H1 (cell line): ENCODE measurements at regions not wholly inside any gene's neighbourhood (a gene's known extent, or its start where the extent isn't known, plus 50 kb on each side); places are given as distances from the start of the nearest gene placed in this dataset.
A peak's percentile ranks its signal among the peaks of the same experiment; 100 is the strongest.

ENCODE experiments used
- CTCF ChIA-PET: fragments of 300-600 bp; sonication (Branson Sonifier 250); formaldehyde crosslinking; loops from one replicate; lab custom pipeline; 2021; ENCODE audit not compliant: partially characterized antibody; lab: Charles Lee
- POLR2A ChIA-PET: fragments of 300-600 bp; sonication (Branson Sonifier 250); formaldehyde crosslinking; loops from one replicate; lab custom pipeline; 2021; ENCODE audit warnings: inconsistent platforms; ENCODE audit not compliant: partially characterized antibody; lab: Charles Lee
- DNase-seq, 2 experiments: peaks; one replicate each; pipeline versions ENCODE4 v3.0.0 to v3.0.0-alpha.2; 2010 to 2022; ENCODE audit warnings: low spot score in 2 of 2, low read depth in 1 of 2, mixed read lengths in 1 of 2
- FAIRE-seq: peaks from 2 replicates; lab custom pipeline; 2011; peaks lifted over from hg19 to GRCh38; lab: Jason Lieb, UNC
- H2AFZ ChIP-seq: 2 replicates; pipeline ENCODE4 v1.8.1; 2012; ENCODE audit warnings: low read length, inconsistent platforms
- H2AK5ac ChIP-seq: 2 replicates; pipeline ENCODE4 v1.6.1; 2013; ENCODE audit warnings: low read depth, low read length
- H2BK120ac ChIP-seq: replicated peaks from 2 replicates; pipeline ENCODE3; 2013; ENCODE audit warnings: low read depth, low read length, inconsistent platforms
- H2BK12ac ChIP-seq: 2 replicates; pipeline ENCODE4 v1.6.1; 2013; ENCODE audit warnings: low read depth, low read length
- H2BK15ac ChIP-seq: 2 replicates; pipeline ENCODE4 v1.6.1; 2013; ENCODE audit warnings: low read length
- H2BK20ac ChIP-seq: 2 replicates; pipeline ENCODE4 v1.6.1; 2013; ENCODE audit warnings: low read length
- H2BK5ac ChIP-seq: 2 replicates; pipeline ENCODE4 v1.6.1; 2013; ENCODE audit warnings: low read depth, low read length
- H3K14ac ChIP-seq: 2 replicates; pipeline ENCODE4 v1.6.1; 2013; ENCODE audit warnings: inconsistent platforms; ENCODE audit not compliant: insufficient read length
- H3K18ac ChIP-seq: 2 replicates; pipeline ENCODE4 v1.6.1; 2013; ENCODE audit warnings: low read length; ENCODE audit errors: extremely low read depth
- H3K23ac ChIP-seq: 2 replicates; pipeline ENCODE4 v1.6.1; 2013; ENCODE audit warnings: inconsistent platforms; ENCODE audit not compliant: insufficient read length
- H3K23me2 ChIP-seq: 2 replicates; pipeline ENCODE4 v1.6.1; 2013; ENCODE audit warnings: low read depth, low read length
- H3K27ac ChIP-seq: 2 replicates; pipeline ENCODE4 v1.6.1; 2011; ENCODE audit warnings: low read depth, low read length, inconsistent platforms
- H3K27me3 ChIP-seq, 4 experiments: replicated peaks in 1 of 4; 1 replicate in 1 of 4; 2 replicates in 3 of 4; pipeline versions ENCODE4 v1.6.1 to v1.8.1; 2011 to 2013; ENCODE audit warnings: low read length in 3 of 4, mild to moderate bottlenecking in 3 of 4, inconsistent platforms in 2 of 4, mixed read lengths in 2 of 4, moderate library complexity in 1 of 4; ENCODE audit not compliant: control insufficient read depth in 3 of 4, insufficient read depth in 3 of 4; ENCODE audit errors: extremely low read depth in 1 of 4
- H3K36me3 ChIP-seq, 4 experiments: 2 replicates each; pipeline versions ENCODE4 v1.6.1 to v1.8.1; 2011 to 2013; ENCODE audit warnings: mild to moderate bottlenecking in 4 of 4, low read length in 3 of 4, moderate library complexity in 2 of 4, control low read depth in 1 of 4, inconsistent platforms in 1 of 4; ENCODE audit not compliant: insufficient read depth in 4 of 4, control insufficient read depth in 2 of 4
- H3K4ac ChIP-seq: replicated peaks from 2 replicates; pipeline ENCODE3; 2013; ENCODE audit warnings: low read length, low read depth, mixed read lengths, inconsistent platforms; ENCODE audit not compliant: insufficient read length
- H3K4me1 ChIP-seq, 4 experiments: replicated peaks in 1 of 4; 1 replicate in 1 of 4; 2 replicates in 3 of 4; pipeline versions ENCODE4 v1.6.1 to v1.8.1; 2011 to 2013; ENCODE audit warnings: low read length in 3 of 4, inconsistent platforms in 2 of 4, mixed read lengths in 1 of 4; ENCODE audit not compliant: insufficient read depth in 4 of 4, control insufficient read depth in 3 of 4
- H3K4me2 ChIP-seq, 2 experiments: 2 replicates each; pipeline versions ENCODE4 v1.6.1 to v1.8.1; 2011 to 2013; ENCODE audit warnings: low read depth in 2 of 2, low read length in 2 of 2, control low read depth in 1 of 2, inconsistent platforms in 1 of 2, mild to moderate bottlenecking in 1 of 2; ENCODE audit not compliant: insufficient read depth in 1 of 2
- H3K4me3 ChIP-seq, 4 experiments: fragments of 200-600, 300-600 bp in 1 of 4; sonication (generic), shearing (Covaris generic), sonication (Bioruptor Twin) in 1 of 4; 2 replicates each; pipeline versions ENCODE4 v1.5.1 to v1.8.1; 2011 to 2016; ENCODE audit warnings: low read length in 4 of 4, low read depth in 3 of 4, control low read depth in 2 of 4, inconsistent platforms in 2 of 4, mild to moderate bottlenecking in 2 of 4, mixed read lengths in 1 of 4, moderate library complexity in 1 of 4; ENCODE audit not compliant: insufficient read depth in 2 of 4; ENCODE audit errors: extremely low read depth in 1 of 4
- H3K56ac ChIP-seq: replicated peaks from 2 replicates; pipeline ENCODE3; 2013; ENCODE audit warnings: low read depth, mild to moderate bottlenecking, mixed read lengths, low read length, inconsistent platforms; ENCODE audit not compliant: insufficient read length
- H3K79me1 ChIP-seq: 2 replicates; pipeline ENCODE4 v1.6.1; 2013; ENCODE audit warnings: low read depth, low read length, control low read depth
- H3K79me2 ChIP-seq, 2 experiments: 2 replicates each; pipeline versions ENCODE4 v1.6.1 to v1.8.1; 2012 to 2013; ENCODE audit warnings: low read length in 2 of 2, mild to moderate bottlenecking in 2 of 2, inconsistent platforms in 1 of 2; ENCODE audit not compliant: insufficient read depth in 2 of 2, control insufficient read depth in 1 of 2
- H3K9ac ChIP-seq, 4 experiments: replicated peaks in 1 of 4; 1 replicate in 1 of 4; 2 replicates in 3 of 4; pipeline versions ENCODE4 v1.6.1 to v1.8.1; 2011 to 2013; ENCODE audit warnings: low read depth in 3 of 4, low read length in 3 of 4, control low read depth in 2 of 4, mild to moderate bottlenecking in 2 of 4, moderate library complexity in 2 of 4, inconsistent platforms in 1 of 4; ENCODE audit errors: extremely low read depth in 1 of 4
- H3K9me3 ChIP-seq, 2 experiments: 2 replicates each; pipeline versions ENCODE4 v1.6.1 to v1.8.1; 2012 to 2013; ENCODE audit warnings: mild to moderate bottlenecking in 2 of 2, moderate library complexity in 2 of 2, control low read depth in 1 of 2, inconsistent platforms in 1 of 2, low read depth in 1 of 2, low read length in 1 of 2, mixed read lengths in 1 of 2; ENCODE audit not compliant: insufficient read depth in 2 of 2
- H4K20me1 ChIP-seq, 2 experiments: replicated peaks in 1 of 2; 2 replicates each; pipeline versions ENCODE3 to v1.8.1; 2011 to 2013; ENCODE audit warnings: inconsistent platforms in 2 of 2, low read length in 2 of 2, mild to moderate bottlenecking in 1 of 2; ENCODE audit not compliant: insufficient read depth in 2 of 2, control insufficient read depth in 1 of 2
- H4K5ac ChIP-seq: 2 replicates; pipeline ENCODE4 v1.6.1; 2013; ENCODE audit warnings: low read length, low read depth, mixed read lengths, inconsistent platforms; ENCODE audit not compliant: insufficient read length
- H4K8ac ChIP-seq: 2 replicates; pipeline ENCODE4 v1.8.0; 2013; ENCODE audit warnings: mild to moderate bottlenecking, moderate library complexity, low read length, inconsistent platforms; ENCODE audit not compliant: insufficient read depth; ENCODE audit errors: extremely low read depth
- H4K91ac ChIP-seq: replicated peaks from 2 replicates; pipeline ENCODE3; 2013; ENCODE audit warnings: low read length, mixed read lengths, inconsistent platforms; ENCODE audit not compliant: insufficient read length
- BCL11A ChIP-seq, 2 experiments: IDR thresholded peaks; one replicate each; pipeline ENCODE4 v1.6.1; 2011; ENCODE audit warnings: low read depth in 2 of 2, low read length in 2 of 2, mild to moderate bottlenecking in 2 of 2
- EZH2 ChIP-seq: fragments of 200-600 bp; sonication (generic); IDR thresholded peaks from 2 replicates; pipeline ENCODE4 v1.7.1; 2012; ENCODE audit warnings: low read depth, mild to moderate bottlenecking, moderate library complexity, low read length, inconsistent platforms; ENCODE audit not compliant: severe bottlenecking
- NRF1 ChIP-seq: IDR thresholded peaks from 2 replicates; pipeline ENCODE4 v1.6.1; 2011; ENCODE audit warnings: mild to moderate bottlenecking, low read depth, low read length, improper control_type of control experiment
- SAP30 ChIP-seq: fragments of 300-600 bp; sonication (generic); IDR thresholded peaks from 2 replicates; pipeline ENCODE4 v1.7.1; 2012; ENCODE audit warnings: low read length, moderate library complexity, mild to moderate bottlenecking, inconsistent platforms; ENCODE audit not compliant: insufficient read depth, insufficient replicate concordance
- SUZ12 ChIP-seq: fragments of 200-600 bp; sonication (generic); IDR thresholded peaks from 2 replicates; pipeline ENCODE4 v1.6.1; 2012; ENCODE audit warnings: mild to moderate bottlenecking, inconsistent platforms, low read length, moderate library complexity, mixed read lengths
- WGBS, 2 experiments: shearing (Covaris generic) in 1 of 2; methylation state at CpG; one replicate each; pipeline versions ENCODE4 v1.1.6 to v1.1.7; 2013 to 2015; ENCODE audit warnings: low lambda C conversion rate in 2 of 2, mixed read lengths in 2 of 2, inconsistent platforms in 1 of 2, low coverage in 1 of 2, missing lambda C conversion rate in 1 of 2; ENCODE audit not compliant: insufficient replicate concordance in 2 of 2, insufficient coverage in 1 of 2, insufficient read length in 1 of 2; ENCODE audit errors: extremely low coverage in 1 of 2, missing lambda C conversion rate in 1 of 2; 5-methylcytosine and 5-hydroxymethylcytosine counted together
- TF ChIP-seq, protein P1 (sequence below): IDR thresholded peaks from 2 replicates; pipeline ENCODE4 v1.6.1; 2012; ENCODE audit warnings: inconsistent platforms

DNA sequence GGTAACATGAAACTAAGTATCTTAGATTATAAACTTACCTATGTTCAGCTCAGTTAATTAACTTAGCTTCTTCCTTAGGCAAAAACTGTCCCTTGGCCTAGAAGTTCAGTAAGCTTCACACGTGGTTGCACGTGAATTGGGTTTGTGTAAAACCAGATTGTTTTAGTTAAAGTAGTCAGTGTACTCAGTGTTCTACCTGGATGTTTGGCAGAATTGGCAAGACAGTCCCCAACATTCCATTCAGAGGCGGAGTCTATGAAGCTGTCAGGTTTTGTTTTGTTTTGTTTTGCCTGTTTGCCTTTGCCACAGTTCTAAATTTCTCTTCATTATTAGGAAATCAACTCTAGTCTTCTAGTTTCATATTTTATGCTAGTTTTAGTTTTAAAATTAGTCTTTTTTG is 105.3 kb upstream of the ZEB2 start:
- no peak overlapping the region for H2BK12ac ChIP-seq
- no peak overlapping the region for H3K4me3 ChIP-seq
- H2AK5ac ChIP-seq, result no peak overlapping the region
- H2BK120ac ChIP-seq, result no peak overlapping the region
- no peak overlapping the region for H2BK5ac ChIP-seq
- H2AFZ ChIP-seq, result no peak overlapping the region
- no peak overlapping the region for H3K18ac ChIP-seq
- H3K9ac ChIP-seq, result no peak overlapping the region
- H4K8ac ChIP-seq, result no peak overlapping the region
- H3K79me2 ChIP-seq, result no peaks in the 10 kb centered on the region
- no peak overlapping the region for H2BK15ac ChIP-seq
- TF ChIP-seq, protein P1, sequence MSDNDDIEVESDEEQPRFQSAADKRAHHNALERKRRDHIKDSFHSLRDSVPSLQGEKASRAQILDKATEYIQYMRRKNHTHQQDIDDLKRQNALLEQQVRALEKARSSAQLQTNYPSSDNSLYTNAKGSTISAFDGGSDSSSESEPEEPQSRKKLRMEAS, result no peak
- no peak for TF ChIP-seq SAP30
- TF ChIP-seq SUZ12, result no peak
- TF ChIP-seq BCL11A (IDR thresholded peaks at IDR 0.05; ENCODE audit: low read depth in 2 of 2, low read length in 2 of 2), result no peak
- no peak for TF ChIP-seq EZH2
- TF ChIP-seq NRF1, result no peak
- H3K79me1 ChIP-seq, result no peaks in the 10 kb centered on the region
- FAIRE-seq (peak; percentile 63), DNase-seq (no peak)
- H2BK20ac ChIP-seq, result no peak overlapping the region
- no peak overlapping the region for H3K23ac ChIP-seq
- H3K4me1 ChIP-seq, result peaks cover 0 to 3% (median 2%) of the 10 kb centered on the region in 4 experiments; a peak in 4 of 7 replicates
- H3K9me3 ChIP-seq, result 0 out of 4 replicates have a peak, but pooled peaks cover 0 to 4% of the 10 kb centered on the region in 2 experiments
- H3K56ac ChIP-seq, result no peak overlapping the region
- H3K23me2 ChIP-seq, result no peaks in the 10 kb centered on the region
- H4K5ac ChIP-seq, result no peak overlapping the region
- H3K27ac ChIP-seq, result no peak overlapping the region
- no peaks in the 10 kb centered on the region for H3K27me3 ChIP-seq
- no peaks in the 10 kb centered on the region for H4K20me1 ChIP-seq
- H3K14ac ChIP-seq, result no peak overlapping the region
- no peak overlapping the region for H3K4ac ChIP-seq
- H3K4me2 ChIP-seq, result no peak overlapping the region
- ChIA-PET POLR2A (no interaction called here), CTCF (no interaction called here)
- H4K91ac ChIP-seq, result no peak overlapping the region
- WGBS, 2 experiments, result 85% methylated on average over 3 of the region's 3 CpGs; no CpG with 5 or more reads in 1 of the 2 experiments
- H3K36me3 ChIP-seq, result no peaks in the 10 kb centered on the region
